HUDEP-2 (cell line): ENCODE measurements at regions not wholly inside any gene's neighbourhood (a gene's known extent, or its start where the extent isn't known, plus 50 kb on each side); places are given as distances from the start of the nearest gene placed in this dataset.

Source experiments
- DNase-seq, 76 experiments: peaks; one replicate each; lab custom pipeline; 2025; ENCODE audit not compliant: unreplicated experiment in 76 of 76; lab: John Stamatoyannopoulos, UW

GRCh38 chr12:30828686-30829085 is 73.9 kb upstream of the CAPRIN2 start:
- DNase-seq, result no peak

- peak in 2 of 76 experiments; percentile 3 to 7 for DNase-seq
These were observed 72.6 kb upstream of the CAPRIN2 start for GRCh38 chr12:30827101-30828066.

- DNase-seq, result no peak
These were observed 71.5 kb upstream of the CAPRIN2 start for GRCh38 chr12:30826276-30826675.

- no peak for DNase-seq
These were observed 70.6 kb upstream of the CAPRIN2 start for GRCh38 chr12:30825341-30825740.

- no peak for DNase-seq
These were observed 69.6 kb upstream of the CAPRIN2 start for GRCh38 chr12:30824311-30824710.

- no peak for DNase-seq
These were observed 69.0 kb upstream of the CAPRIN2 start for GRCh38 chr12:30823764-30824163.

- DNase-seq, result no peak
These were observed 68.5 kb upstream of the CAPRIN2 start for GRCh38 chr12:30823156-30823699.

- peak in 45 of 76 experiments; percentile 1 to 56 (median 26) for DNase-seq
These were observed 67.8 kb upstream of the CAPRIN2 start for GRCh38 chr12:30822385-30823155.

- no peak for DNase-seq
These were observed 65.7 kb upstream of the CAPRIN2 start for GRCh38 chr12:30820406-30820946.

GRCh38 chr12:30818562-30818961 is 63.8 kb upstream of the CAPRIN2 start:
- no peak for DNase-seq

- no peak for DNase-seq
These were observed 62.2 kb upstream of the CAPRIN2 start for GRCh38 chr12:30816742-30817465.

- DNase-seq, result no peak
These were observed 59.5 kb upstream of the CAPRIN2 start for GRCh38 chr12:30814295-30814655.

GRCh38 chr12:30813525-30814294 is 59.0 kb upstream of the CAPRIN2 start:
- no peak for DNase-seq

GRCh38 chr12:30811966-30812365 is 57.2 kb upstream of the CAPRIN2 start:
- DNase-seq, result no peak

- DNase-seq, result no peak
These were observed 56.2 kb upstream of the CAPRIN2 start for GRCh38 chr12:30810918-30811317.

- DNase-seq, result no peak
These were observed 52.9 kb upstream of the CAPRIN2 start for GRCh38 chr12:30807695-30808034.

GRCh38 chr12:30806989-30807694 is 52.4 kb upstream of the CAPRIN2 start:
- DNase-seq, result peak in 51 of 76 experiments; percentile 3 to 72 (median 39)

- no peak for DNase-seq
These were observed 51.2 kb upstream of the CAPRIN2 start for GRCh38 chr12:30805959-30806358.
